Activated T-cell treated with anti-CD3 and anti-CD28 coated beads for 48 hours (primary cell): ENCODE measurements at regions not wholly inside any gene's neighbourhood (a gene's known extent, or its start where the extent isn't known, plus 50 kb on each side); places are given as distances from the start of the nearest gene placed in this dataset.

Experiments
- DNase-seq: peaks from one replicate; pipeline ENCODE4 v3.0.0-alpha.2; 2020; ENCODE audit warnings: low read depth

DNA sequence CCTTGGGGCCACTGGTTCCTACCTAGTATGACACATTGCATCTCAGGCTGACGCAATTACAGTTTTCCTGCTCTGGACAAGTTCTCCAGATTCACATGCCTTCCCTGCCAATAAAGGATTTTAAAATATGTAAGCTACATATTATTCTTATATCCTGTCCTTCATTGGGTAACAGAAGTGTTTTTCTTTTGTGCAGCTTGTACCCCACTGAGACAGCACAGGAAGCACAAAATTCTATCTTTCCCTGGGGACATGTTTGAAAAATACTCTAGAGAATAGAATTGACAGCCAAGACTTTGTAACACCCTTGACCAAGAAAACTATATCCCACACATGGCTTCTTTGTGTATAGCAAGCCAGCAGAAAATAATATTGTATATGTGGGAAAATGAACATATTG is 456.8 kb downstream of the MAFB start:
- no peak for DNase-seq

DNA sequence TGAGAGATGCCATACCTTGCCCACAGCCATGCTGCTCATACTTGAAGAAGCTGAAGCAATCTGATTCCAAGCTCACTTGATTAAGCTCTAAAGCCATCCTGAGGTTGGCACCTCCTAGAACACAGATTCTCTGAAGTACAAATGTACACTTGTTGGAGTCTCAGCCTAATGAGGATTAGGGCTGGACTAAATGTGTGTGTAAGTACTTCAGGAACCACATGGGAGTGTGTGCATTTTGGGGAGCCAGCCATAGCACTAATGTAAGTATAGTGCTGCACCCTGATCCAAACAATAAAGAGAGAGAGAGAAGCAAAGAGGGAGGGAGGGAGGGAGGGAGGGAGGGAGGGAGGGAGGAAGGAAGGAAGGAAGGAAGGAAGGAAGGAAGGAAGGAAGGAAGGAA is 458.6 kb downstream of the MAFB start:
- no peak for DNase-seq

DNA sequence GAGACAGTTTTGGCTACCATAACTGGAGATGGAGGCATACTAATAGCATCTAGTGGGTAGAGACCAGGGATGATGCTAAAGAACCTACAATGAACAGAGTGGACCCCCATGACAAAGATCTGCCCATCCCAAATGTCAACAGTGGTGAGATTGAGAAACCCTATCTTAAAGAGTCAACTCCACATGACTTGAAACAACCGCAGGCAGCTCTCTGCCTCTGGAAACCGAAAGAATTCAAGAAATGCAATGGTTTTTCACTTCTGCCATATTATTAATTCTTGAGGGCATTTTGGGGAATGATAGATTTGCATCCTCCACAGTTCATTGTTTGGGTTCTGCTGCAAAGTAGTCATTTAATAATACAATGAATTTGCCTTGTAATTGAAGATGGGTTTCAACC is 463.4 kb downstream of the MAFB start:
- DNase-seq, result no peak

DNA sequence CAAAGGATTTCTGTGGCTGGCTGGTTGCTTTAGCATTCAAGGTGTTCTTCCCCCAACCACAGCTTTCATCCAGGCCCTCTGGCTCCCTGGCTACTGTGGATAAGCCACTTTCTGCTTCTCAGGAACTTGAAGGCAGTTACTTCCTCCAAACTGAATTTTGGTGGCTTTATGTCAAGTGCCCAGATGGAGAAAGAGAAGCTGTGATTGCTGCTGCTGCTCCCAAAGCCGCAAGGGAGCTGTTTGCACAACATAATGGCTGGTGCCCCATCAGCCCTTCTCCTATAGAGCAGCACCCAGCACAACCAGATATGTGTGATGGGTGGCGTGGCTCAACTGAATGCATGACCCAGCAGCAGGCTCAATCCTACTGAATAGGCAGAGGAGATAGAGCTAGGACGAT is 465.2 kb downstream of the MAFB start:
- DNase-seq, result no peak

DNA sequence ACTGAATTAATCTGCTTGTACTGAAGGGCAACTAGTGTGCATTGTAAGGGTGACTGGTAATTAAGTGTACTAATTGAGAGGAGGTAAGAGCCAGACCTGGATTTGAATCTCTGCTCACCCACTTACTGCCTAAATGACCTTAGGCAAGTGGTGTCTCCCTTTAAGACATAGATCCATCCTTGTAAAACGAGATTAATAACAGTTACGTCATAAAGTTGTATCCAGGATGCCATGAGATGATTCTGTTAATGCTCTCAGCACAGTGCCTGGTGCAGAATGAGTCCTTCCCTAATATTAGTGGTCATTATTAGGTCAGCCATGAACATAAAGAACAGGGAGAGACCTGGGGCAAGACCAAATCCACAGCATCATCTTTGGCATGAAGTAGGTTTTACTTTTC is 470.1 kb downstream of the MAFB start:
- DNase-seq, result no peak

DNA sequence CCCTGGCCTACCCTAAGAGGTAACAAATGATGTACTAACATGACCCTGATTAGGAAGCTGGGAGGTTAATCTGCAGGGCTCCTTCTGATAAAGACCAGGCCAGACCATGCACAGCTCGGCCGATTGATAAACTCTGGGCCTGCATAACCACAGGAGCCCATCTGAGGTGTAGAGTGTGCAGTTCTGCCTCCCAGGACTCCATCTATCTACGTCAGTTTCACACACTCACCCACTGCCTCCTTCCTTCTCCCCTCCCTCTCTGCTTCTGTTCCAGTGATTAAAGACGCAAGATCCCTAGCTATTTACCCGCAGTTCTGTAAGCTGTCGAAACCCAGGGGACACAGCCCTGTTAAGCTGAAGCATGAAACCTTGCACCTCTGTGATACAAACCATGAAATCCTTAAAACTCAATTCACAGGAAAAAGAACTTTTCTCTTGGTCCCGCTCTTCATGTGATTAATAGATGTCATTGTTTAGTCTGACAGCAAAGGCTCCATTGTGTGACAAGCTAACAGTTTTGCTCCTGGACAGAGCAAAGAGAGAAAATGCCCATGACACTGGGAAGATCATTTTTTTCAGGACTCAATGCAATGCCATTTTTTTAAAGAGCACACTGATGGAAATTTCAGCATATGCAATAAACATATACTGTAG is 470.6 kb downstream of the MAFB start:
- no peak for DNase-seq

DNA sequence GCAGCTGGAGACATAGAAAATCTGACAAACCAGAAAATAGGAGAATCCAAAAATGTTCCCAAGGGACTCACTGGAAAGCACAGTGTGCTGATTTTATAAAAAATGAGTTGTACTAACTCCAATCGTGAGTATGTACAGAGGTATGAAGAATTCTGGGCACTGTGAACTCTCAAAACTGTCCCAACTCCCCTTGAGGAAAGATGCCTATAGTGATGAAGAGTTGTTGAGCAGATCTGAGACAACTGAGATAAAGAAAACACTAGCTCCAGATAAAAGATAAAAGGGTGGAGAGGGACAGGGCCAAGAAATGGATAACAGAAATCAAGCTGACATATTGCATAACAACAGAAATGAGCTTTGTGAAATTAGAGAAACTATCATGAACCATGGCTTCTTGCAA is 481.4 kb downstream of the MAFB start:
- no peak for DNase-seq

DNA sequence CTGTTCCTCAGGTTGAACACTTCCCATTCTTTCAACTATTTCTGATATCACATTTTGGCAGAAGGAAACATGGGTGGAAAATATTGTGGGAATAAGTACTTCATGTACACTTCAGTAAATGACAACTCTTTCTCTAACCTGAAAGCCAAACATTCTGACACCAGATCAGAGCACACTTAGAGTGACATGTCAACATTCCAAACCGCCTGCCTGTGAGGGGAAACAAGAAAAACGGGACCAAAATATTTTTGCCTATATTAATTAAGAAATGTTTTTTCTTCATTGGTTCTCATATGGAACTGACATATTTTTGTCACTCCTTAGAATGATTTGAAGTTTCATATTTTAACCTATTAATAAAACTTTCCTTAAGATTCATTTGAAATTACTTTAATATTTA is 483.1 kb downstream of the MAFB start:
- no peak for DNase-seq

DNA sequence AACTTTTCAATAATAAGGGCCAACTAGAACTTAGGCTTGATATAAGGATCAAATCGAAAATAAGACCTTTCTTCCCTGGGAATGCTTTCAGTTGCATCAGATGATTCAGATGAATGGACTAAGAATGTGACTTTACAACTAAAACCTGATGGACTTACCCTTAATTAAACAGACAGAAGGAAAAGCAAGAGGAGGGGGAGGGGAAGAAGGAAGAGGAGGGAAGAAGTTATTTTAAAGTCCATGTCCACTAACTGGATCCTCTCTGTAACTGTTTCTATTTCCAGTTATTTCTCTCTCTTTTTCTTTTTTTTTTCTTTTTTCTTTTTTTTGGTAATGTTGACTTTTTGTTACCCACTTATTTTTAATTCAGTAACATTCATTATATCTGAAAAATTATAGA is 486.0 kb downstream of the MAFB start:
- DNase-seq, result no peak

DNA sequence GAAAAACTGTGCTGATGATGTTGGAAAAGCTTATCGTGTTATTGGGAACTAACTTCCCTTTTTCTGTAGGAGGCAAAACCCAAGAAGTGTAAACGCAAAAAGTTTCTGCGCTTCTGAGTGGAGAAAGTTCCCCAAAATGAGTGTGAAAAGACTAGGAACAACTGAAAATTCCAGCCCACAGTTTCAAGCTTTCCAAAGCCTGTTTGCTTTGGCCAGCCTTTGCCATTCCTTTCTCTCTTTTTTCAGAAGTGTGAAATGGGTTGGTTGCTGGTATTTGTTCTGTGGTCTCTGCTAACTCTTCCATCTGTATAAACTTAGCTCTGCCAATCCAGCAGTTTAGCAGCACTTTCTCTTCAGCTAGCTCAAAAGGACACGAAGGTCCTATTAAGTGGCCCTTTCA is 491.3 kb downstream of the MAFB start:
- no peak for DNase-seq

DNA sequence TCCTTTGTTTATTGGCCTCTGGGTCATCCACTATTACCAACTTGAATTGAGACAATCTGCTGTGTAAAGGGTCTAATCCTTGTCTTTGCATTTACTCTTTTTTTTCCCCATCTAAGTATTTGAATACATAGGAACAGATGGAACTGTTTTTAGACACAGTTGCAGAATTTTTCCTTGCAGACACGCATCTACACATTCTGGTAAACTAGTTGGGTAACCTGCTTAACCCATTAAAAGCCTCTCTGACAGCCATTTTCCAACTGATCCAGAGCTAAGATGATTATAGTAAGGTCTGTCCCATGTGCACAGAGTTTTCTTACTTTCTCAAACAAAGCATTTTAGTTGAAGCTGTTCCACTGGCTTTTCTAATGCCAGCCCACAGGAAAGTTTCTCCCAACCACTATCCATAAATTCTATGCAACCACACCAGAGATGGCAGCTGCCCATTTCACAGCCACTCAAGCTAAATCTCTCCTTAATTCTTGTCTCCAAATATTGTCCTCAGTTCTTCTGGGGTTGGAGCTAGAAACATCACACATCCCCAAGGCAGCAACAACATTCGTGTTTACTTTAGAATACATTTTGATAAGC is 492.1 kb downstream of the MAFB start:
- no peak for DNase-seq

DNA sequence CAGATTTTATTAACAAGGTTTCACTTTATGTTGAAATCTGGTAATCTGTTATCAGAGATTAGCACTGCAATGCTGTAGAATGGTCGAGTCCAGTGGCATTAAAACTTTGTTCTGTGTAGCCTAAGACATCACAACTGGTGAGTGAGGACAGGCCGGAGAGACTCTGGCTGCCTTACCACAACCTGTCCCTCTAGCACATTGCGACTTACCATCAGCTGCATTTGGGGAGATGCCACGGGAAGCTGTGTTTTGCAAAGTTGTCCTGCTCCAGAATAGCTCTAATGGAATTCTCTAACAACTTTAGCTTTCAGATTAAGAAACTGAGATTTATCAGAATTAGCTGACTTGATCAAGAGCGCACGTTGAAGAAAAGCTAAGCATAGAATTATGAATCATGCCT is 493.3 kb downstream of the MAFB start:
- DNase-seq, result no peak

DNA sequence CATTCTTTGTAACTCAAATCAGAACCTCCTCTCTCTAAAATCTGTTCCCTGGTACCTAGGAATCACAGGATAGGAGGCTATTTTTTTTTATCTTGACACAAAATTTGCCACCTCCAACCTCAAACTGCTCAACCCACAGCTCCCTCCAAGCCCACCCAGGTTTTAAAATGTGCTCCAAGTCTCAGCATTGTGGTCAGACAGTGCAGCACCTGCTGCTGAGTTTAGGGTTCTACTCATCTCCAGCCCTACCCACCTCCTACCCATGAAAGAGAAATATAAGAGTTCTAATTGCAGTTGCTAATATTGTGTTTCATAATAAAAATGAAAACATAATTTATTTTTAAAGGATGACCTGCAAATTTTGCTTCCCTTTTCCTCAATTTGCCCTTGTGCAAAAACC is 496.5 kb downstream of the MAFB start:
- DNase-seq, result no peak

DNA sequence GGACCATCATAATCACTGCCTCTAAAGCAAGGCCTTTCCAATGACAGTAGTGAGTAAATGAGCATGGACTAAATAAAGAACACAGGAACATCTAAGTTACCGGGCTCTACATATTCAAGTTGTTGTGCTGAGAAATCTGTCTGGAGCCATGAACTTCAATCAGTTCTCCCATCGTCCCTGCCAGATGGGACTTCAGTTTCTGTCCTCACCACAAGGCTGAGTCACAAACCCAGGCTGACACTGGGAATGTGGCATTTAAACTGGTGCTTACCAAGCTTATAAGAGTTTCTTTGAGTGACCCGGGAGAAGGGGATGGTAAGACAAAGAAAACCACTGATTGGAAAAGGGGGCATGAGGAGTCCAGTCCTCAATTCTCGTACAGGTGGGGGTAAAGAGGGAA is 497.0 kb downstream of the MAFB start:
- DNase-seq, result no peak

DNA sequence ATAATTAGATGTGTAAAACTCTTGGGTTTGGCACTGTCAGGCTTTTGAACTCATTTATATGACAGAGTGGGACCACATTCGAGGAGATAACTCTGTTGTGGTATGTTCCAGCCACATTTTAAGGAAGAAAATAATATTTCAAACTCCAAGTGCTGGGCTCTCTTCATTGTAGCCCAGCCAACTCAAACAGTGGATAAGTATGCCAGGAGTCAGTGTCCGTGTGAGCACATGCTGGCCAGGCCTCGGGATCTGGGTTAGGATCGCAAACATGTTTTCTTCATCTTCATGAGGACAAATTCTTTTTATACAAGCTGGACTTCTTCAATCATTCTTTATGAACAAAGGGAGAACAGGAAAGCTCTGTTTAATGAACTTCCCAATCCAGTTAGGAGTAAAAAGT is 497.5 kb downstream of the MAFB start:
- DNase-seq, result no peak

DNA sequence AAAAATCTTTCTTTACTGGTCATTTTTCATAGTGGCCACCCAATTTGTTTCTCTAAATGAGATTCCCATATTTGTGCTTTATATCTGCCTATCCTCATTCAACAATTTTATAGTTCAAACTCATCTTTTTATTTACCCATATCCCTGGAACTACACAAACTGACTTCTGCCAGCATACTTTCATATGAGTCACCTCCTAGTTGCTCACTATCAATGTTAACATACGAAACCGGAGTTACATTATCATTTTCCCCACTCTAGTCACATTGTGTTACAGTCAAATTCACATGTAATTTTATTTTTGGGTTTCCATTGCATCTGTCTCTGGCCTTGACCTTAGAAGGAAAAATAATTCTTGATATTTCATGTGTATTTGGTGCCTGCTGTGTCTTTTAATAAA is 499.4 kb downstream of the MAFB start:
- DNase-seq, result no peak

DNA sequence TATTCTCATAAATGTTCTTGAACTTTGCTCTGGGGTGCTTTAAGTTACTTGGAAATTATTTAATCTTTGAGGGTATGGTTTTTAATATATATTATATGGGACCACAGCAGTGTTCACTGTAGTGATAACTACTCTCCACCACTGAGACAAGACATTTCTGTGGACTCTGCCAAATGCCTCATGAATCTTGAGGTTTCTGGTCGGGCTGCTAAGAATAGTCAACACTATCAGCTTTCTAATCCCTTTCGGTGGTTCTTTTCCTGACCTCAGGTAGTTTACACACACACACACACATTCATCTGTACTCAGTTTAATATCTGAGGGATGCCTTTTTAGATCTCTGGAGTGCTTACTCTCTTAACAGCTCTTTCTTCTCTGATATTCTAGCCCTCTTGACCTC is 500.7 kb downstream of the MAFB start:
- DNase-seq, result no peak

DNA sequence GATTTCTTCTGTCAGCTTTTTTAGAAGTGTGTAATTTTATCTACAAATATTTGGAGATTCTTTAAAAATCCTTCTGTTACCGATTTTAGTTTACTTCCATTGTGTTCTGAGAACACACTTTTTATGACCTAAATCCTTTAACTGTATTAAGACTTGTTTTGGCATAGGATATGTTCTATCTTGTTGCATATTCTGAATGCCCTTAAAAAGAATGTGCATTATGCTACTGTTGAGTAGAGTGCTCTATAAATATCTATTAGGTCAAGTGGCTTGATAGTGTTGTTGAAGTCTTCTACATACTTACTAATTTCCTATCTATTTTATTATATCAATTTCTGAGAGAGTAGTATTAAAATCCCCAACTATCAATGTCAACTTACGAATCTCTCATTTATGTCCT is 502.2 kb downstream of the MAFB start:
- no peak for DNase-seq

DNA sequence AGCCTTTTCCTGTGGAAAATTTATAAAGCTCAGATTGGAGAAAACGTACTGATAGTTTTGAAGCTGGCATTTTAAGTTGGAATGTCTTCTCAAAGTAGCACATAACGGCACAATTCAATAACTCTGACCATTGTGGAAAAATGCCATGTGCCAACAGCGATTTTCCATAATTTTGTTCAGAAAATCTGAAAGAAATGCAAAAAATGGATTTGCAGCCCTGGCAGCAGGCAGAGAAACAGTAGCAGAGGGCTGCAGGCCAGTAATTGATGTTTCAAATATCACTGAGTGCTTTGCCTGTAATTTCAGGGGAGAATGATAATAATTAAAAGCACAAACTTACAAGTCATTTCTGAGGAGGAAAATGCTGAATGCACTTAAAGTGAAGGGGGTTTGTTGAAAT is 507.4 kb downstream of the MAFB start:
- DNase-seq, result no peak

DNA sequence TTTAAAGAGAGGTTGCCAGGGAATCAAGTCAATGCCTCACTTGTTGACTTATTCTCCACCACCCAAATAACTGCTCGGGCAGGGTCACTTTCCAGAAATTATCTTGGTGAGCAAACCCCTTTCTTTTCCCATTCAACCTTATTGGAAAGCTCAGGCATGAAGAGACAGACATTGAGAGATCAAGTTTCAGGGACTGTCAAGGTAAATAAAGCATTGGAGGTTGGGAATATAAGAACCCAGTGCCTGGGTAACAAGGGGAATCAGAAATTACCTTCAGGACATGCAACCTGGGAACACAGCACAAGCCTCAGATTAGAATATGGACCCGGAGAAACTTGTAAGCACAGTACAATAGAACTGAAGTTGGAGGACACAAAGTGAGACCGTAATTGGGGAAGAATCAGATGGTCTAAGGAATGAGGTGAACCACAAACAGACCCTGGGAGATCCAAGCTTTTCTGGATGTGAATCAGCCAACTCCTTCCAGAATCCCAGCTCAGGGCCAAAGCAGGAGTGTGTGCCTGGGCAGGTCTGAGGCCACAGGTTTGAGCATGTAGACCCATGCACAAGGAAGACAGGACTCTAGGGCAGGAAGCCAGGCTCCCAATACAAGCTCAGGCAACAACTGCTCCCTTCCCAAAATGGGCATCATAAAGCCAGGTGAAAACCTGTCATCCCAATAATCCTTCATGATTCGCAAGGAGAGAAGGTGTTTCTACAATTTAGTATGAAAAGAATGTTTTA is 512.8 kb downstream of the MAFB start:
- DNase-seq, result no peak

DNA sequence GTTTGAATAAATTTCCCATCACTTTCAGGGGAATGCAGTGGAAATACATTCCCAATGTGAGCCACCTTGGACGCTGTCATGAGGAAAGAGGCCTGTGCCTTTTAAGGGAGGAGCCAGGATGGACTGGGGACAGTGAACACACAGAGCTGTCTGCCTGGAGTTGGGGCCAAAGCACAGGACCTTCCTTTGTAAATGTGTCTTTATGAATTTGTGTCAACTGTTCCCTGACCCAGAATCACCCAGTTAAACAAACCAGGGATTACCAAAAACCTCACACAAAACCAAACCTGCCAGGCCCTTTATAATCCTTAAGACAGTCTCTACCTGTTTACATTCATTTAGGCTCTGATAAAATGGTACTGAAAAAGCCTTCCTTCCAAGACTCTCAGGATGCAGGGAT is 513.7 kb downstream of the MAFB start:
- DNase-seq, result no peak

DNA sequence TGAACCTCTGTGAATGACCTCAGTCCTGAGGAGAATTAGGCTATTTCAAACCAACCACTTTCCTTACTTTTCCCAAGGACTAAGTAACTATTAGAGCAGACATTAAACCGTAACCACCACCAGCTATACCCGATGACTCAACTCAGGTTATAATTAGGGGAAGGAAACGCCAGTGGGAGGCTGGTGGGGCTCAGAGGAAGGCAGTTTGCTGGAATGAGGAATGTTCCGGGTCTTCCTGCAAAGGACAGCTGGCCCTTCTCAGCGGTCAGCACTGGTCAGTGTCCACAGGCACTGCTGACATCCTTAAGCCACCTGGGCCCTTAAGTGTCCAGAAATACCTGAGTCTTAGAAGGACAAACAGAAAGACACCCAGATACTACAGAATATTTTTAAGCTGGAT is 515.2 kb downstream of the MAFB start:
- no peak for DNase-seq

DNA sequence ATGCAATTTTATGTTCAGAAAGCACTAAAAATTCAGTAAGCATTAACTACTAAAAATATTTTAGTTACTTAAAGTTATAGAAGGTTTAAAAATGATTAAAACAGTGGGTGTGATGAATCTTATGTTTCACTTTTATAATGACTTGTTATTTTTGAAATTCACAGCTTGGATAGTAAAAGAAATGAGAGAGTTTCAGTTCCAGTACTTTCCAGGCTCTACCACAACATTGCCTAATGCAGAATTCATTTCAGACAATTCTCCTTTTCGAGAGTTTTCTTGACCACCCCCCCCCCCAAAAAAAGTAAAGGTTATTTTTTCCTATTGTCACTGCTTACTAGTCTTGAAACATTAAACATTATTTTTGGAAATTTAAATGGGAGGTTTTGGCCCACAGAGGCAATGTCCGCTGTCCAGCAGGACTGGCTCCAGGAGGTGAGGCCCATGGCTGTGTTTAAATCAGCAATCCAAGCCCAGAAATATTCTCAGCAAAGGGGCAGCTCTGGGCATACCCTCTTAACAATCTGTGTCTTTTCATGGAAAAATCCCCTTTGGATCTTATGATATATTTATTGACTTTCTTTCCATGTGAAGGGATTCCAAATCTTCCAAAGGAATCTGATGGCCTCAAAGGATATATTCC is 519.9 kb downstream of the MAFB start:
- DNase-seq, result no peak
